NCI-H146 (cell line): ENCODE measurements at regions not wholly inside any gene's neighbourhood (a gene's known extent, or its start where the extent isn't known, plus 50 kb on each side); places are given as distances from the start of the nearest gene placed in this dataset.

ENCODE experiments used
- DNase-seq: peaks from one replicate; lab custom pipeline; 2025; lab: John Stamatoyannopoulos, UW

GRCh38 chr11:122523846-122524805 is 131.4 kb upstream of the UBASH3B start:
- DNase-seq = no peak

GRCh38 chr11:122521626-122522025 is 133.9 kb upstream of the UBASH3B start:
- DNase-seq = no peak

- no peak for DNase-seq
These were observed 137.8 kb upstream of the UBASH3B start for GRCh38 chr11:122517403-122518379.

- no peak for DNase-seq
These were observed 138.8 kb upstream of the UBASH3B start for GRCh38 chr11:122516686-122517085.

- no peak for DNase-seq
These were observed 141.5 kb upstream of the UBASH3B start for GRCh38 chr11:122513997-122514396.

GRCh38 chr11:122513328-122513727 is 142.2 kb upstream of the UBASH3B start:
- no peak for DNase-seq

- no peak for DNase-seq
These were observed 142.8 kb upstream of the UBASH3B start for GRCh38 chr11:122512688-122513087.

- DNase-seq = no peak
These were observed 145.6 kb upstream of the UBASH3B start for GRCh38 chr11:122509899-122510298.

GRCh38 chr11:122509091-122509490 is 146.4 kb upstream of the UBASH3B start:
- DNase-seq = no peak

- peak; percentile 36 for DNase-seq
These were observed 150.1 kb upstream of the UBASH3B start for GRCh38 chr11:122505304-122506006.

GRCh38 chr11:122494221-122494620 is 161.3 kb upstream of the UBASH3B start:
- DNase-seq = no peak

- no peak for DNase-seq
These were observed 164.0 kb upstream of the UBASH3B start for GRCh38 chr11:122491509-122491908.

GRCh38 chr11:122488892-122489706 is 166.4 kb upstream of the UBASH3B start:
- DNase-seq = no peak

GRCh38 chr11:122487669-122488068 is 167.9 kb upstream of the UBASH3B start:
- DNase-seq = no peak

GRCh38 chr11:122486793-122487495 is 168.6 kb upstream of the UBASH3B start:
- DNase-seq = no peak

GRCh38 chr11:122478986-122479385 is 176.5 kb upstream of the UBASH3B start:
- no peak for DNase-seq

- DNase-seq = no peak
These were observed 186.6 kb upstream of the UBASH3B start for GRCh38 chr11:122468965-122469364.

GRCh38 chr11:122463530-122463929 is 192.0 kb upstream of the UBASH3B start:
- no peak for DNase-seq

- DNase-seq = no peak
These were observed 196.5 kb upstream of the UBASH3B start for GRCh38 chr11:122459064-122459463.

- no peak for DNase-seq
These were observed 201.9 kb upstream of the UBASH3B start for GRCh38 chr11:122453586-122453985.
